Thyroid gland (tissue), 4 donors: ENCODE measurements at regions not wholly inside any gene's neighbourhood (a gene's known extent, or its start where the extent isn't known, plus 50 kb on each side); places are given as distances from the start of the nearest gene placed in this dataset.

Experiments
- DNase-seq, 2 donors: peaks; one replicate each; pipeline ENCODE4 v3.0.0-alpha.2; 2019
- H3K27ac ChIP-seq, 3 donors: fragments of 200-600 bp; sonication (generic); 1 replicate in 2 of 3; 2 replicates in 1 of 3; pipeline ENCODE4 v1.5.1; 2016 to 2019; ENCODE audit warnings: mild to moderate bottlenecking in 1 of 3, moderate library complexity in 1 of 3
- H3K27me3 ChIP-seq: fragments of 200-600 bp; sonication (generic); one replicate; pipeline ENCODE4 v1.5.1; 2019
- H3K36me3 ChIP-seq, 2 donors: fragments of 200-600 bp; sonication (generic); one replicate each; pipeline ENCODE4 v1.5.1; 2016 to 2019
- H3K4me1 ChIP-seq, 2 donors: fragments of 200-600 bp; sonication (generic); one replicate each; pipeline ENCODE4 v1.5.1; 2017 to 2019
- H3K4me3 ChIP-seq, 3 donors: fragments of 200-600 bp; sonication (generic); replicated peaks in 1 of 3; 1 replicate in 2 of 3; 2 replicates in 1 of 3; pipeline ENCODE4 v1.5.1; 2016; ENCODE audit warnings: mild to moderate bottlenecking in 1 of 3
- H3K9me3 ChIP-seq: fragments of 200-600 bp; sonication (generic); one replicate; pipeline ENCODE4 v1.5.1; 2017
- POLR2A ChIP-seq, 2 donors: fragments of 450-650 bp; IDR thresholded peaks; one replicate each; pipeline ENCODE4 v1.6.1; 2017; ENCODE audit warnings: antibody characterized with exemption in 2 of 2, mild to moderate bottlenecking in 2 of 2, moderate library complexity in 1 of 2
- WGBS, 2 donors: methylation state at CpG; one replicate each; pipeline ENCODE4 v1.1.5; 2017; 5-methylcytosine and 5-hydroxymethylcytosine counted together
- intact Hi-C: fragments of 100-400 bp; cut with DNase I; formaldehyde crosslinking; loops from one replicate; pipeline ENCODE4 v1.15.1; 2023
- TF ChIP-seq, protein P1 (sequence below), 6 experiments: fragments of 200-600 bp in 3 of 6; fragments of 450-650 bp in 3 of 6; sonication (generic) in 3 of 6; IDR thresholded peaks; one replicate each; pipeline ENCODE4 v1.5.1; 2016 to 2019; ENCODE audit warnings: antibody characterized with exemption in 6 of 6, mild to moderate bottlenecking in 2 of 6, inconsistent platforms in 1 of 6, moderate library complexity in 1 of 6

DNA sequence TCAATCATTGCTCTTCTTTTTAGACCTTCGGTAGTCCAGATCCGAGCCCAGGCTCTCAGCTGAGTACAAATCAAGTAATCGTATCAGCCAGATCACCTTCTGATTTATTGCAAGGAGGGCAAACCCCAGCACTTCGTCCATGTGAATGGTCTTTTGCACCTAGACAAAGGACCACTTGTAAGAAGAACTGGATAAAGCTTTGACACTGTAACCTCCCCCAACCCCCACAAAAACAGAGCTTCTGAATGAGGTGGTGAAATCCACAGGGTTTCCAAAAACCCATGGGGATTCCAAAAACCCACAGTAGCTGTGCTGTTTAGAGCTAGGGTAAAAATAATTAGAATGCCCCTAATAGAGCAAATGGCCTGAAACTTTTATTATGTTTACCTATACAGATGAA, 148.8 kb upstream of the ODAD2 start:
- no peak overlapping the region for H3K4me3 ChIP-seq
- TF ChIP-seq, protein P1, sequence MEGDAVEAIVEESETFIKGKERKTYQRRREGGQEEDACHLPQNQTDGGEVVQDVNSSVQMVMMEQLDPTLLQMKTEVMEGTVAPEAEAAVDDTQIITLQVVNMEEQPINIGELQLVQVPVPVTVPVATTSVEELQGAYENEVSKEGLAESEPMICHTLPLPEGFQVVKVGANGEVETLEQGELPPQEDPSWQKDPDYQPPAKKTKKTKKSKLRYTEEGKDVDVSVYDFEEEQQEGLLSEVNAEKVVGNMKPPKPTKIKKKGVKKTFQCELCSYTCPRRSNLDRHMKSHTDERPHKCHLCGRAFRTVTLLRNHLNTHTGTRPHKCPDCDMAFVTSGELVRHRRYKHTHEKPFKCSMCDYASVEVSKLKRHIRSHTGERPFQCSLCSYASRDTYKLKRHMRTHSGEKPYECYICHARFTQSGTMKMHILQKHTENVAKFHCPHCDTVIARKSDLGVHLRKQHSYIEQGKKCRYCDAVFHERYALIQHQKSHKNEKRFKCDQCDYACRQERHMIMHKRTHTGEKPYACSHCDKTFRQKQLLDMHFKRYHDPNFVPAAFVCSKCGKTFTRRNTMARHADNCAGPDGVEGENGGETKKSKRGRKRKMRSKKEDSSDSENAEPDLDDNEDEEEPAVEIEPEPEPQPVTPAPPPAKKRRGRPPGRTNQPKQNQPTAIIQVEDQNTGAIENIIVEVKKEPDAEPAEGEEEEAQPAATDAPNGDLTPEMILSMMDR (IDR thresholded peaks at IDR 0.05): no peak
- no peak for TF ChIP-seq POLR2A (IDR thresholded peaks at IDR 0.05)
- no peaks in the 10 kb centered on the region for H3K27me3 ChIP-seq
- H3K4me1 ChIP-seq: no peaks in the 10 kb centered on the region
- H3K9me3 ChIP-seq: no peaks in the 10 kb centered on the region
- no peaks in the 10 kb centered on the region for H3K36me3 ChIP-seq
- intact Hi-C loops: no loop called here
- no peak for DNase-seq
- no peak overlapping the region for H3K27ac ChIP-seq
- 81 to 88% methylated on average over 4 of the region's 4 CpGs for WGBS, 2 donors

DNA sequence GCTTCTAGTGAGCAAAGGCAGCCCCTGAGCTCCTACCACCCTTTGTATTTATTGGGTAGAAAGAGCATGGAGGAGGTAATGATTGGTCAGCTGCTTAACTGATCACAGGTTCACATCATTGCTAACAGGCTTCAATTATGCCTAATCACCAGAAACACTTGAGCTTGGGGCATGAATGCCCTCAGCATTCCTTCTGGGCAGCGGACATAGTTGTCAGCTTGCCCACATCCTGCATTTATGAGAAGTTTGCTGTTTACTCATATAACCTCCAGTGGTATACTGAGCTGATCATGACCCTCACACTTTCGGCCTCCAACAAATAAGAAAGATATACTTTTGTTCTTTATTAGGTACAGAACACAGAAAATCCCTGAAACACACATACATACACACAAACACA, 140.3 kb upstream of the ODAD2 start:
- Histone ChIP-seq H3K4me1 (peaks cover 0 to 9% of the 10 kb centered on the region in 2 donors), H3K4me3 (no peak overlapping the region), H3K9me3 (no peaks in the 10 kb centered on the region), H3K27ac (peak overlapping the region in 2 of 3 donors; percentile 10 to 19), H3K27me3 (no peaks in the 10 kb centered on the region), H3K36me3 (no peaks in the 10 kb centered on the region)
- intact Hi-C loops: no loop called here
- no peak for TF ChIP-seq POLR2A (IDR thresholded peaks at IDR 0.05)
- 76 to 83% methylated on average over 2 of the region's 2 CpGs for WGBS, 2 donors
- peak; percentile 67 to 72 for DNase-seq

DNA sequence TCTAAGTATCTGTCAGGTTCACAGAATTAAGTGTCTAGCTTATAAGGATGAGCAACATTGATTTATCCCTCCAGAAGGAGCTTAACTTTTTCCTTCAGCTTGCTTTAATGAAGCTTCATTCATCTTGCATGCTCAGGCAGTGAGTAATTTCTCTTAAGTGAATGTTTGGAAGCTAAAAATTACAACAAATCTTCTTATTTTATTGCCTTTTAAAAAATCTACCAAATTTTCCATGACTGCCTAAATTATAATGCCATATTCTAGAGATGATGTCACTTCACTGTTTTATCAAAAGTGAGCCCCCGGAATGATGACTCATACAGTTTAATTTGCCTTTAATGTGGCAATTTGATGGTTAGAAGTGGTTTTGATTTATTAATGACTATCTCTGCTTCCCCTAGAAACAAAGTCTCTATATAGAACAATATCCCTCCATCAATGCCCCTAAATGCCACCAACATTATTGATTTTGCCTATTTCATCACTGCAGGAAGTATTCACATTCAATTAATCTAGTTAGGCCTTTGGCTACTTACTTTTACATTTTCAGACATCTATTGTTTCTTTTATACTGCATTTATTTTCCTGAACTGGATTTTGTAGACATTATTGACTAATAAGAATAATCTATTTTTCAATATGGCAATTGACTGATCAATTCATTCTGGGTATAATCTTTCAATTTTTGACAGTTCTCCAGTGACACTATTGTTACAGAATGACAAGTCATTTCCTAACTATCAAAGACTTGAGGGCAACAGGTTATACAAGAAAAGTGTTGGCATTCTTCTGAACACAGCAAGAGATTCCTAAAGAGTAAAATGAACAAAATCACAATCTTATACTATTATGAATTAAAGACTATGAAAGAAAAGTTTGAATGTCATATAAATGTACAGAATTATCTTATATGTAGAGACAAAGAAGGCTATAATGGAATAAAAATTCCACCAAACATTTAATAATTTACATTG, 139.3 kb upstream of the ODAD2 start:
- Histone ChIP-seq H3K9me3 (no peaks in the 10 kb centered on the region), H3K27ac (peak overlapping the region in 1 of 3 donors; percentile 19), H3K27me3 (no peaks in the 10 kb centered on the region), H3K4me1 (peaks cover 0 to 9% of the 10 kb centered on the region in 2 donors), H3K36me3 (no peaks in the 10 kb centered on the region), H3K4me3 (no peak overlapping the region)
- WGBS, 2 donors: 71 to 91% methylated on average over 1 of the region's 1 CpG
- TF ChIP-seq, protein P1 (IDR thresholded peaks at IDR 0.05): no peak
- intact Hi-C loops: no loop called here
- no peak for DNase-seq

DNA sequence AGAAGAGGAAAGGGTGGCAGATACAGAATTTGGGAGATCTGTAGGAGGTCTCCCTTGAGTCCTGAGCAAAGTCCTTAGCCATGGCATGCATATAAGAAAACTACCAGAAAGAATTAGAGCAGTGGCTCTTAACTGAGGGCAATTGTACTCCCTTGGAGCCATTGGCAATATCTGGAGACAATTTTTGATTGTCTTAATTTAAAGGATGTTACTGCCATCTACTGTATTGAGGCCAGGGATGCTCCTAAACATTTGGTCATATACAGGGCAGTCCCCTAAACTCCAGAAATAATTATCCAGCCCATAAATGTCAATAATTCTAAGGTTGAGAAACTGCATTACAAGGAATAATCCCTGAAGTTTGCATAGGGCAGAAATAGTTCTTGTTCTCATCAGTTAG, 136.4 kb upstream of the ODAD2 start:
- H3K27me3 ChIP-seq: no peaks in the 10 kb centered on the region
- no peaks in the 10 kb centered on the region for H3K36me3 ChIP-seq
- intact Hi-C loops: no loop called here
- H3K9me3 ChIP-seq: no peaks in the 10 kb centered on the region
- no peak overlapping the region for H3K27ac ChIP-seq
- DNase-seq: no peak
- H3K4me1 ChIP-seq: peaks cover 0 to 9% of the 10 kb centered on the region in 2 donors
- no peak overlapping the region for H3K4me3 ChIP-seq
- TF ChIP-seq, protein P1 (IDR thresholded peaks at IDR 0.05): no peak
- no peak for TF ChIP-seq POLR2A (IDR thresholded peaks at IDR 0.05)

DNA sequence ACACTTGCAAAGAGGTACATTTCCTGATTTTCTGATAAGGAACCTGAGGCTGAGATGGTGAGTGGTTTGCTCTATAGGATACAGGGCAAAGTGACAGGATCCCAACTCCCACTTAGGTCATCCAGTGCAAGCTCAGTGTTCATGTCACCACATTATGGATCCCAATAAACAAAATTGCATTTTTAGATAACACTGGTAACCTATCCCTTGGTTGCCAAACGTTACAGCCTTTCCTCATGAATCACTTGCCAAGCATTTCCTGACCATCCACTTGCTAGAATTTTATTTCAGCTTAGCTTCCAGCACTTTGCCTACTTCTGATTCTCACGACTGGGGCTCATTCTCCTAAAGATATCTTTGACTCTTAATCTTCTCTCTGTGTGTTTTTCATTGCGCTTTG, 131.4 kb upstream of the ODAD2 start:
- Histone ChIP-seq H3K36me3 (no peaks in the 10 kb centered on the region), H3K4me3 (no peak overlapping the region), H3K27me3 (no peaks in the 10 kb centered on the region), H3K27ac (no peak overlapping the region), H3K4me1 (no peaks in the 10 kb centered on the region), H3K9me3 (no peaks in the 10 kb centered on the region)
- 76 to 85% methylated on average over 3 of the region's 3 CpGs for WGBS, 2 donors
- DNase-seq: no peak
- intact Hi-C loops: no loop called here
- TF ChIP-seq POLR2A (IDR thresholded peaks at IDR 0.05): no peak
- TF ChIP-seq, protein P1 (IDR thresholded peaks at IDR 0.05): no peak
